ENCODE measurements at regions not wholly inside any gene's neighbourhood (a gene's known extent, or its start where the extent isn't known, plus 50 kb on each side); places are given as distances from the start of the nearest gene placed in this dataset.

DNA sequence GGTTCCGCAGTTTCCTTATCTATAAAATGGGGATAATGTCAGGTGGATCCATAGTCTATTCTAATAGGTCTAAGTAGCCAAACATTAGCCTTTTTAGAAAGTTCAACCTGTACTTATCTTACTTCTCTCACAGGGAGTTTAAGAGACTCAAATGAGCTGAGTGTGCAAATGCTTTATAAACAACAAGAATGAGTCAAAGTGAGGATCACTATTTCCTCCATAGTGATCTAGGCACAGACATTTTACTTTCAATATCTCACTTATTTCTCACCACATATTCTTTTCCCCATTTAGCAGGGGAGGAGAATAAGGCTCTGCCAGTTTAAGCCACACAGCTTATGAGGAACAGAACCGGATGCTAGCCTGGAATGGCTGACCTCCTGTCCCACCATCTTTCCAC is 92.1 kb upstream of the LMO4 start:
- ATAC-seq (ENCODE audit: low read depth), result no peak
- H3K27ac ChIP-seq (ENCODE audit: poor library complexity, severe bottlenecking), result no peak overlapping the region
- H3K4me1 ChIP-seq (ENCODE audit: insufficient read depth, poor library complexity, severe bottlenecking), result no peaks in the 10 kb centered on the region
- H3K36me3 ChIP-seq (ENCODE audit: low read depth), result no peaks in the 10 kb centered on the region
- TF ChIP-seq, protein P1, sequence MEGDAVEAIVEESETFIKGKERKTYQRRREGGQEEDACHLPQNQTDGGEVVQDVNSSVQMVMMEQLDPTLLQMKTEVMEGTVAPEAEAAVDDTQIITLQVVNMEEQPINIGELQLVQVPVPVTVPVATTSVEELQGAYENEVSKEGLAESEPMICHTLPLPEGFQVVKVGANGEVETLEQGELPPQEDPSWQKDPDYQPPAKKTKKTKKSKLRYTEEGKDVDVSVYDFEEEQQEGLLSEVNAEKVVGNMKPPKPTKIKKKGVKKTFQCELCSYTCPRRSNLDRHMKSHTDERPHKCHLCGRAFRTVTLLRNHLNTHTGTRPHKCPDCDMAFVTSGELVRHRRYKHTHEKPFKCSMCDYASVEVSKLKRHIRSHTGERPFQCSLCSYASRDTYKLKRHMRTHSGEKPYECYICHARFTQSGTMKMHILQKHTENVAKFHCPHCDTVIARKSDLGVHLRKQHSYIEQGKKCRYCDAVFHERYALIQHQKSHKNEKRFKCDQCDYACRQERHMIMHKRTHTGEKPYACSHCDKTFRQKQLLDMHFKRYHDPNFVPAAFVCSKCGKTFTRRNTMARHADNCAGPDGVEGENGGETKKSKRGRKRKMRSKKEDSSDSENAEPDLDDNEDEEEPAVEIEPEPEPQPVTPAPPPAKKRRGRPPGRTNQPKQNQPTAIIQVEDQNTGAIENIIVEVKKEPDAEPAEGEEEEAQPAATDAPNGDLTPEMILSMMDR (IDR thresholded peaks at IDR 0.05; ENCODE audit: poor library complexity, severe bottlenecking), result no peak
- H3K4me3 ChIP-seq (ENCODE audit: severe bottlenecking), result no peak overlapping the region
- no peaks in the 10 kb centered on the region for H3K27me3 ChIP-seq (ENCODE audit: insufficient read depth, poor library complexity, severe bottlenecking)
- no peaks in the 10 kb centered on the region for H3K9me3 ChIP-seq (ENCODE audit: severe bottlenecking)
- DNase-seq (ENCODE audit: low spot score), result no peak

DNA sequence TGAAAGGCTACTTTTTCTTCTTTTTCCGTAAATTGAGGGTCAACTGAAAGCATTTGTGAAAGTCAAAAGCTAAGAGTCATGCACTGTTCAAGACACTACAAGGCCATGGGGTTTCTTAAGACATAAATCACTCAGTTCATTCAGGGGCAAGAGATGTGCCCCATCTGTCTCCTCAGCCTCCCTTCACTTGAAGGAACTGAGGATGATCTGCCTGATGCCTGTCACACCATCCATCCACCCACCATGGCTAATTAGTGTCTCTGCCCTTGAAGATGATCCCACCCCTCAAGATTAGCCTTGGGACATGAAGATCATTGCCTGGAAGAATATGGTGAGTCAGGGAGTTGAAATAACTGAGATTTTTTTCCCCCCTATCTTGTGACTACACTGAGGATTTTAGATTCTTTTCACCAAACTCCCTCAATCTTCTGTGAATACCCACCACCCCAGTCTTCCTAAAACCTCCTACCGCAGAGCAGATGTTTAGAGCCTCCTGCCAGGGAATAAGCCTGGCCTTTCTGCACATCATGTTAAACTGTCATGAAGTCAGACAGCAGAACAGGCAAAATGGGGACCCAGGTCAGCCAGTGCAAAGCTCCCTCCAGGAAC is 88.6 kb upstream of the LMO4 start:
- ATAC-seq (ENCODE audit: low read depth) (no peak), DNase-seq (ENCODE audit: low spot score) (no peak)
- H3K4me3 ChIP-seq (ENCODE audit: severe bottlenecking), result no peak overlapping the region
- H3K36me3 ChIP-seq (ENCODE audit: low read depth), result no peaks in the 10 kb centered on the region
- H3K27me3 ChIP-seq (ENCODE audit: insufficient read depth, poor library complexity, severe bottlenecking), result no peaks in the 10 kb centered on the region
- H3K4me1 ChIP-seq (ENCODE audit: insufficient read depth, poor library complexity, severe bottlenecking), result no peaks in the 10 kb centered on the region
- H3K27ac ChIP-seq (ENCODE audit: poor library complexity, severe bottlenecking), result no peak overlapping the region
- TF ChIP-seq, protein P1 (IDR thresholded peaks at IDR 0.05; ENCODE audit: poor library complexity, severe bottlenecking), result no peak
- H3K9me3 ChIP-seq (ENCODE audit: severe bottlenecking), result no peaks in the 10 kb centered on the region

DNA sequence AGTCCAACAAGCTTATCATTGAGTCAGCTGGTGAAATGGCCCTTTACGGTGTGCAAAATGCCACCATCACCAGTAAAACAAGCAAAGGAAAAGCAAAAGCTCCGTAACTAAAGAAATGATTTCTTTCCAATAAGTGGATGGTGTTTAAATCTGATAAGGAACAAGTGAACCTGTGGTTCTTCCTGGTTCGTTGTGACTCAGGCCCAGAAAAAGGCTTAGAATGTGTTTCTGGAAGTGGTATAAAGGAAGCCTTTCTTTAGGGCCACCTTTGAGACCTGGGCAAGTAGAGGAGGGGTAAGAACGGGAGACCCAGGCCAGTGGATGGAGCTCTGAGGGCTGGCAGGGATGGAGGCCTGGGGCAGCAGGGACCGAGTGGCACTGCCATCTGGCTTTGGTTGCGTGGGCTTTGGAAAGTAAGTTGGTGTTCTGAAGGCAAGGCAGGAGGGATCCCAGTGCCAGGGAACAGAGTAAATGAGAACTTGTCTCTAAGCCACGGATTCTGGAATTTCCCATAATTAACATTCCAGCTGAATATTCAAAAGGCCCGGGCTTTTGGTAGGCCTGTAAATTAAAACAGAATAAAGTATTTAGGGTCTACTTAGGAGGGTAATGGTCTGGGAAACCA is 87.9 kb upstream of the LMO4 start:
- H3K4me3 ChIP-seq (ENCODE audit: severe bottlenecking), result no peak overlapping the region
- ATAC-seq (ENCODE audit: low read depth), result no peak
- H3K4me1 ChIP-seq (ENCODE audit: insufficient read depth, poor library complexity, severe bottlenecking), result no peaks in the 10 kb centered on the region
- TF ChIP-seq, protein P1 (IDR thresholded peaks at IDR 0.05; ENCODE audit: poor library complexity, severe bottlenecking), result no peak
- no peak overlapping the region for H3K27ac ChIP-seq (ENCODE audit: poor library complexity, severe bottlenecking)
- DNase-seq (ENCODE audit: low spot score), result no peak
- no peaks in the 10 kb centered on the region for H3K9me3 ChIP-seq (ENCODE audit: severe bottlenecking)
- no peaks in the 10 kb centered on the region for H3K36me3 ChIP-seq (ENCODE audit: low read depth)
- H3K27me3 ChIP-seq (ENCODE audit: insufficient read depth, poor library complexity, severe bottlenecking), result no peaks in the 10 kb centered on the region

DNA sequence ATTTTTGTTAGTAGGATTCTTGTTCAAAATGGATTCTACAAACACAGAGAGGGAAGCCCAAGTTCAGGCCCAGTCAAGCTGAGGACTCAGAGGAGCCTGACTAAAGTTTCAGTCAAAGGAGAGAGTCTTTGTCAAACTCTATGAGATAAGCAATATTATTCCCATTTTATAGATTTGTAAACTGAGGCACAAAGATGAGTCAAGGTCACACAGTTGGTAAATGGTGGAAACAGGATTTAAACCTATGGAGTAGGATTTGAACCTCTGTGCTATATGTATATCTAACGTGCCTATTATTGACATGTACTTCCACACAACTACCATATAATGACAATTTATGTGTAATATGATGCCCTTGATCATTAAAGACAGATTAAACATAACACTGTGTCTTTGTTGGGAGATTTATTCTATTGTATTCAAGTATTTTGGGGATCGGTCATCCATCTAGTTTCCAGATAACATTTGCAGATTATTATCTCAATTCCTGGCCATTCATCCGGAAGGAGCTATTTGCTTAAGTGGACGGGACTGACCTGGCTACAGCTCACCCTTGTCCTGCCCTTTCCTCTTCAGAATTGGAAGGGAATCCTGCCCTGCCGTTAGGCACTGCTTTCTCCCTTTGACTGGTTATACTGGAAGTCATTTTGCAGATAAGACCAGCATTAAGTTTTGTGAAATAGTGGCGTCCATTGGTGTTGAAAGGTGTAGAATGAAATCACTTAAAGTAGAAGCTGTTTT is 86.1 kb upstream of the LMO4 start:
- H3K4me3 ChIP-seq (ENCODE audit: severe bottlenecking), result no peak overlapping the region
- no peaks in the 10 kb centered on the region for H3K27me3 ChIP-seq (ENCODE audit: insufficient read depth, poor library complexity, severe bottlenecking)
- no peak overlapping the region for H3K27ac ChIP-seq (ENCODE audit: poor library complexity, severe bottlenecking)
- H3K4me1 ChIP-seq (ENCODE audit: insufficient read depth, poor library complexity, severe bottlenecking), result no peaks in the 10 kb centered on the region
- H3K9me3 ChIP-seq (ENCODE audit: severe bottlenecking), result no peaks in the 10 kb centered on the region
- H3K36me3 ChIP-seq (ENCODE audit: low read depth), result no peaks in the 10 kb centered on the region
- ATAC-seq (ENCODE audit: low read depth) (no peak), DNase-seq (ENCODE audit: low spot score) (no peak)
- TF ChIP-seq, protein P1 (IDR thresholded peaks at IDR 0.05; ENCODE audit: poor library complexity, severe bottlenecking), result no peak

Data from RWPE2 (cell line).